ENCODE measurements at regions not wholly inside any gene's neighbourhood (a gene's known extent, or its start where the extent isn't known, plus 50 kb on each side); places are given as distances from the start of the nearest gene placed in this dataset.

DNA sequence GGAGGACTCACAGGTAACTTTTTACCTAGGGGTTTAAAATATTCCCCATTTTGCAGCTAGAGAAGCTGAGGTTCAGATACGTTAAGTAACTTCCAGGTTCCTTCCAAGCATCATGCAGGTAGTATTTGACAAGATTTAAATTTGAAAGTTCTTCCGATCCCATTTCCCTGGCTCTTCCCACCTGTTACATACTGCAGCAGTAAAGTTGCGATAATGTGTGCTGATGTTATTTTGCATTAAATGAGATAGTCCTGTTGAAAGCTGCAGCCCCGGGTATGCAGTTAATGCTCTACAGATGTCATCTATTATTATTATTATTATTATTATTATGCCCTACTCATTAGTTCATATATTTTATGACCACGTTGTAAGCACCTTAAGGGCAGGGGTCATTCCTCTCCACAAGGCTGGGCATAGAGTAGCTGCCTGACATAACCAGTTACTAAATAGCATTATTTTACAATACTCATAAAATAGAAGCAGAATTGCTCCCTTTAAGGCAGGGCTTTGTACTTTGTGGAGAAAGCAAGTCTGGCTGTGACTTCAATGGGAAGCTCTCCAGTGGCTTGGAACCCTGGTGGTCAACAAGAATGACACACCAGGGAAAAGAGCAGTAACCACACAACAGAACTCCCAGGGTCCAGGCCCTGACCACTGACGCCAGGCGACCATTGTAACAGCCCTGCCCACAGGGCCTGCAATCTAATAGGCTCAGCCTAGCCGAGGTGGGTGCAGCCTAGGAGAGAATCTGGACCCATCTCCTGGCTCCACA, 90.8 kb upstream of the CALM2 start:
- no peak for DNase-seq

DNA sequence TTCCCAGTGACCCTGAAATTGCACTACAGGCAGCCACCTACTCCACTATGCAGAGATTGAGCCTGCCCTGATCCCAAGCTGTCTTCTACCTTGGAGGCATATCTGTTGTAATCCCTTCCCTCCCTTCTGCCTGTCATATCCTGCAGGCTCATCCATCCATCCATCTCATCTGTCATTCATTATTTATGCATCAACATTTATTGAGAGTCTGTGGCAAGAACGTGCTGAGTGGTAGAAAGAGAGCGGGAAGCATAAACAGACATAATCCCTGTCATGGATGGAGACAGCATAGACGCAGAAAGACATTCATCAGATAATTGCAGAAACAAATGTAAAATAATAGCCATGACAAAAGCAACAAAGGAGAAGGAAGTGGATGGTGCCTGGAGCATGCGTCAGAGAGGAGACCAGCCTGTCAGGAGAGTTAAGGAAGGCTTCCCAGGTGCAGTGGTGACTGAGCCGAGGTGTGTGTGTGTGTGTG, 89.5 kb upstream of the CALM2 start:
- DNase-seq, result no peak

DNA sequence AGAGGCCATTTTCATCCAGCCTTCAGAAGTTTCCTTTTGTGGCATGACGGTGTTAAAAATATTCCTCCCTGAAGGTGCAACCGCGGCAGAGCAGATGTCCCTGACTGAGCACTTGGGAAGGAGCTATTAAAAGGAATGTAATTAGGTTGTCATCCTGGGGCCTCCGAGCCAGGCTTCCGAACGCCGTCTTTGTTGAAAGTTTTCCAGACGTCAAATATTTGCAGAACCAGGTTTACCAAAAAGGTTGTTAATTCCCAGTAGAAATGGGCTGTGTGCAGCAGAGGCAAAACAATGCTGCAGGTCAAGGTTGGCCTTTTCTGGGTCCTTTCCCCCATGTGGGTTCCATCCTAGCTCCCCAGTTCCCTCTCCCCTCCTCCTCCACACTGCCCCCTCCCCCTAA, 88.8 kb upstream of the CALM2 start:
- DNase-seq, result peak in 1 of 58 donors; percentile 17

DNA sequence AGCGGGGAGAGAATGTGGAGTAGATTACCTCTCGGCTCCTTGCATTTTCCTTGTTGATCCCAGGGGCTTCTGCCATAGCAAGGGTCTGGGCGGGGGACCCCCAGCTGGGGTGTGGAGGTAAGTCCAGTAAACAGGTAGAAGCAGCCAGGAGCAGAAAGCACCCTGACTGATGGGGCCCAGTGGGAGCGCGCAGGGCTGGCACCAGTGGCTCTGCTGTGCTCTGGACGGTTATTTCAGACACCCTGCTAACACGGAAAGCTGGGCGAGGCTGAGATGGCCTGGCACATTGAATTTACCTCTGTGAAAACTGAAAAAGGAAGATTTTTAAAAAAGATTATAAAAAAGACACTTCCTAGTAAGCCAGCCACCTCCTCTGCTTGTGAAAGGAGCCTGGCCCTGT, 88.4 kb upstream of the CALM2 start:
- DNase-seq, result no peak

DNA sequence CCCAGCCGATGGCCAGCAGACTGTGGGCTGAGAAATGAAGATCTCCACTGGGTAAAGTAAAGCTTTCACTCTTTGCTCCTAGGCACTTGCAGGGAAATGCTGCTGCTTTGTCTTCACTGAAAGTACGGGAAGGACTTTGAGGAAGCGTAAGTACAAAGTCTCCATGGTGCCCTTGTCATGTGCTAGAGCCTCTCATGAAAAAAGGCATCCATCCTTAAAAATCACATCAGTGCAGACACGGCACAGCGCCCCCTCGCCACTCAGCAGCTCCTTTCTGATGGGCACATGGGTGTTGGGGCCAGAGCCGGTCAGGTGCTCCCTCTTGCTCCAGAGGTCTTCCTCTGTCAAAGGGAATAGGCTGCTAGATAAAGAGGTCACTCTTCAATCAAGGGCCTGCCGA, 87.8 kb upstream of the CALM2 start:
- peak in 25 of 58 donors; percentile 9 to 64 (median 35) for DNase-seq

DNA sequence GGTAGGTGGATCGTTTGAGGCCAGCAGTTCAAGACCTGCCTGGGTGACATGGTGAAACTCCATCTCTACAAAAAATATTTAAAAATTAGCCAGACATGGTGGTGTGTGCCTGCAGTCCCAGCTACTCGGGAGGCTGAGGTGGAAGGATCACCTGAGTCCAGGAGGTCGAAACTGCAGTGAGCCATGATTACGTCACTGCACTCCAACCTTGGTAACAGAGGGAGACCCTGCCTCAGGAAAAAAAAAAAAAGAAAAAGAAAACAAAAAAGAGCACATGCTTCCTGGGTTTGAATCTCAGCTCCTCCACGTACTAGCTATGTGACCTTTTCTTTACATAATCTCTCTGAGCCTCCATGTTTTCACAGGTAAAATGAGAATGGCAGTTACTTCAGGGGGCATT, 86.3 kb upstream of the CALM2 start:
- no peak for DNase-seq

DNA sequence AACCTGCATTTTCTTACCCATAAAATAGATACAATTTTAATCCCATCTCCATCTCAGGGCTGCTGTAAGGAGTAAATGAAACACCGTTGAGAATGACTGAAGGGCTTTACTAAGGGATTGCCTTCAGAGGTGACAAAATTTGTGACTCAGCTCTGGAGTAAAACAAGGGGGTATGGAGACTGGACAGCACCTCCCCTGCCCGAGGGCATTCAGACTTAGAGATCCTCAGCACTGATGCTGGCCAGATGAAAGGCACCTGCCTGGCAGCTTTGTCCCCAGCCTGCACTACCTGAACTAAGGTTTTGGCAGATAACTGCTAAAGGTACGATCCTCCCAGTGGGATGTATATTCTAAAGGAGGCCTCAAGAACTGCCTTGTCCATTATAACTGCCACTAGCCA, 84.7 kb upstream of the CALM2 start:
- DNase-seq, result no peak

DNA sequence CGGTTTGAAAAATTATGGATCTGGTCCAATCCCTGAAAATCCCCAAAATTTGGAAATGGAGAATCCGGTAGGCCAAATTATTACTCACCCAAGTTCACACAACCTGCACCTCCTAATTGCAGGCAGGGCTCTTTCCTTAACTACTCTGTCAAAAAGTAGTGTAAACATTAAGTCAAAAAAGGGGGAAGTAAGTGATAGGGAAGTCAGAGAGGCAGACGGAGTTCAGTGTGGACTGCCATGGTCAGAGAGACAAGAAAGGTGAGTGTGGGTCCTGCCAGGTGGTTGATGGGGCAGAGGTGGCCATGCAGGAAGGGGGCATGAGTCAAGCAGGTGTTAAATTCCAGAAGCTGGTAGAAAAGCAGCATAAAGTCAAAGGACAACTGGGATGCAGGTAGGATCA, 83.5 kb upstream of the CALM2 start:
- DNase-seq, result no peak

DNA sequence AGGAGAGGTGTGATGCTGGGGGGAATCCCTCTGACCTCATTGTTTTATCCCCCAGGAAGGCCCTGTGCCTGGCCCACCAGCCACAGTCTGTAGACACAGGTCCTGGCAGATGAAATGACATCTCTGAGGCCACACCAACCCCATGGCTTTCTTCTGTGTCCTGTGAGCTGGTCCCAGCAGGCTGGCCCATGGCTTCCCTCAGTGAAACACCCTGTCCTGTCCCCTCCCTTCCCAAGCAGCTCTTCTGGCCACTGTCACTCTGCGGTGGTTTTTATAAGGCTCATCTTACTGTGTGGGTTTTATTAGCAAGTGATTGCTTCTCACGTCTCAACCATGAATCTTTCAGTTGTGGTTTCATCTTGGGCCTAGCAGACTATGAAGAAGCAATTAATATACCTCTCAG, 81.6 kb upstream of the CALM2 start:
- no peak for DNase-seq

DNA sequence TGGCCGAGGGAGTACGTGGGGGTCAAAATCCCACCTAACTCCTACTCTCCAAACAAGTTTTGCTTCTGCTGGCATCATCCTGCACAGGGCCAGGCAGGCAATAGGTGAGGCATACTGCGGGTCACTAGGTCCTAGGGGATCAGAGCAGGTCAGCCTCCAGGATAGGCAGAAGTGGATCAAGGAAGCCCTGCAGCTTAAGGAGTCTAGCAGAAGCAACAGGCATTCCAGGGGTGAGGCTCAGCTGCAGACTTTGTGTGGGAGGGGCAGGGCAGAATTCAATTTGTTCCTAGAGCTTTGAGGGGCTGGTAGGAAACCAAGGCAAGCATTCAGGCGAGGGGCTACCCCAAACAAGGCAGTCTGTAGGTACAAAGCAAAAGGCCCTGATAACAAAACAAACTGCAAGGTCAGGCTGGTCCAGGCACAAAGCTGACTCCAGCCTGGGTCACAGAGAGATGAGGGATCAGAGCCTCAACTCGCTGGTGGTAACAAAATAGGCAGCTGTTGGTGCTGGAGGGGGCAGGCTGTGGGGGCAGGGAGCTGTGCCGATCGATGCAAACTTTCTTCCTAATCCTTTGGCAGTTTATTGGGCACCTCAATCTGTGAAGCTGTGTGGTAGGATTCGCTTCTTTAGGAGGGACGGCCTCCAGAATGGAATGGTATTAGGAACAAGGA, 80.2 kb upstream of the CALM2 start:
- DNase-seq, result no peak

DNA sequence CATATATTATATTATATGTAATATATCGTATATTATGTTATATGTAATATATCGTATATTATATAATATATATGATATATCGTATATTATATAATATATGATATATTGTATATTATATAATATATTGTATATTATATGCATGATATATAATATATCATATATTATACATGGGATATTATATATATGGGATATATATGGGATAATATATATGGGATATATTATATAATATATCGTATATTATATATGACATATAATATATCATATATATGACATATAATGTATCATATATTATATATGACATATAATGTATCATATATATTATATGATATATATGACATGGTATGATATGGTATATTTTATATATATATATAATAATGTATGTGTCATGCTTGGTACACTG, 79.5 kb upstream of the CALM2 start:
- no peak for DNase-seq

DNA sequence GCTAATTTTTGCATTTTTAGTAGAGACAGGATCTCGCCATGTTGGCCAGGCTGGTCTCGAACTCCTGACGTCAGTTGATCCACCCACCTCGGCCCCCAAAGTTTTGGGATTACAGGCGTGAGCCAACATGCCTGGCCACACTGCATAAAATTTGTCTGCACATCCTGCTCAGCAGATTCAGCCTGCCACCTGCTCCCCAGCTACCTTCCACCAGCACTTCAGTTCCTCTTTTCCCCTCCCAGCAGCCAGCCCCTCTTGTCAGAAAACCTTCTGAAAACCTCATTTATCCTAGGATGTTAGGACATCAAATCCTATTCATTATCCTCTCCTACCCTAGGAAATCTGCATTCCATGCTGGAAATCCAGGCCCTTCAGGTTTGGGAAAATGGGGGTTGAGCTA, 78.2 kb upstream of the CALM2 start:
- no peak for DNase-seq

DNA sequence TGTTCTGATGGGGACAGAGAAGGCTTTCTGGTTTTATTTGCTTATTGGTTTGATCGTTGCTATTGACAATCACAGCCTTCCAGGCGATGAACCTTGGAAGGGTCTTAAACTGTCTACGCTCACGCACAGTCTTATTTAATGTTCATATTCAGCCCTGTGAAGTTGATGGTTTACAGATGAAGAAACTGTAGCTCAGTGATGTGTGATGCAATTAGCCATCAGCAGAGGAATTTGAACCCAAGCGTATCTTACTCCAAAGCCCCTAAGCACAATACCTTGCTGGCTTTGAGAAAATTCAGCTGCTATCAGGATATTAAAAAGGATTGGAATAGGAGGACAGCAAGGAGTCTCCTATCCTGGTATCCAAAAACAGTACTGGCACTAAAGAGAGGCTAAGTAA, 77.1 kb upstream of the CALM2 start:
- no peak for DNase-seq

DNA sequence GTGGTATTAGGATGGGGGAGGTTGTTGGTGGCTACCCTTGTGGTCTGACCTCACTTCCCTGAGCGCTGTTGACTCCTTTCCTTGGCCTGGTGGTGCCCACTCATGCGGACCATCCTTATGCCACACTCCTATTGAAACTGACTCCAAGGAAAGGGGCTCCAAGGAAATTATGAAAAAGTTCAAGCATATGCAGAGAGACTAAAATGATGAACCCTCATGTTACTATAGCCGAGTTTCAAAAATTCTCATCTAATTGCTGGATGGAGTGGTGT, 75.0 kb upstream of the CALM2 start:
- DNase-seq, result no peak

DNA sequence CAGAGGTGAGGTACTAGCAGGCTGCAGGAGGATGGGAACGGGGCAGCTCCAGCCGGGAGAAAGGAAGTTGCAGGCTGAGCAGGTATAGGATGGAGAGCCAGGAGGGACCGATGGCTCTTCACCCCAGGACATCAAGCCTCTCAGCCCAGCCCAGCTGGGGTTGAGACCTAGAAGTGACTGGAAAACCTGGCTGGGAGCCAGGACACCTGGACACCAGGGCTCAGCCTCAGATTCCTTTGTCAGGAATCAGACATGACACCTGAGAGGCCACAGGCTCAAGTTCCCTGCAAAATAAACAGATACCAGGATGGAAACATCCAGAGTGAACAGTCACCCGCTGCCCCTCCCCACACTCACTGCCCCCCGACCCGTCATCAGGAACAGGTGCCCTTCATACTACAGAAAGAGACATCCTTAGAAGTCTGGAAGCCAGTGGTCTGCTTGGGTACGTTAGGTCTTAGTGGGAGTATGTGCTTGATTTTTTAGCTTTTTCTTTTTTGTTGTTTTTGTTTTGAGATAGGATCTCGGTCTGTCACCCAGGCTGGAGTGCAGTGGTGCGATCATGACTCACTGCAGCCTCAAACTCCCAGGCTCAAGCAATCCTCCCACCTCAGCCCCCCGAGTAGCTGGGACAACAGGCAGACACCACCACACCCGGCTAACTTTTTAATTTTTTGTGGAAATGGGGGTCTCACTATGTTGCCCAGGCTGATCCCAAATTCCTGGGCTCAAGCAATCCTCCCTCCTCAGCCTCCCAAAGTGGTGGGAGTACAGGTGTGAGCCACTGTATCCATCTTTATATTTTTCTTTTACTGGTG, 74.5 kb upstream of the CALM2 start:
- DNase-seq, result no peak

DNA sequence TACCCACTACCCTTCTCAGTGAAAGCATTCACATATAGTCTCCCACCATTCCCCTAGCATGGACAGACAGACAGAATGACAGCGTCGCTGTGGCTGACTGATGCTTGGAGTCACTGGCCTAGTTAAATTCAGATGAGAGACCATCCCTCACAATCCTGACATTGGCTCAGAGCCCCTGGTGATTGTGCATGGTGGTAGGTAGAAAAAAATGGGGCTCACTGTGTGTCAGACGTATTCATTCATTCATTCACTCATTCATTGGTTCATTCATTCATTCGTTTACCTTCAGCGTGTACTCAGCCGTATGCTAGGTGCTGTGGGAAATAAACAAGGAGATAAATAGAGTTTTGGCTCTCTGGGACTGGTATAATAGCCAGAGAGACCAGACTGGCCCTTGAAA, 73.6 kb upstream of the CALM2 start:
- DNase-seq, result no peak

DNA sequence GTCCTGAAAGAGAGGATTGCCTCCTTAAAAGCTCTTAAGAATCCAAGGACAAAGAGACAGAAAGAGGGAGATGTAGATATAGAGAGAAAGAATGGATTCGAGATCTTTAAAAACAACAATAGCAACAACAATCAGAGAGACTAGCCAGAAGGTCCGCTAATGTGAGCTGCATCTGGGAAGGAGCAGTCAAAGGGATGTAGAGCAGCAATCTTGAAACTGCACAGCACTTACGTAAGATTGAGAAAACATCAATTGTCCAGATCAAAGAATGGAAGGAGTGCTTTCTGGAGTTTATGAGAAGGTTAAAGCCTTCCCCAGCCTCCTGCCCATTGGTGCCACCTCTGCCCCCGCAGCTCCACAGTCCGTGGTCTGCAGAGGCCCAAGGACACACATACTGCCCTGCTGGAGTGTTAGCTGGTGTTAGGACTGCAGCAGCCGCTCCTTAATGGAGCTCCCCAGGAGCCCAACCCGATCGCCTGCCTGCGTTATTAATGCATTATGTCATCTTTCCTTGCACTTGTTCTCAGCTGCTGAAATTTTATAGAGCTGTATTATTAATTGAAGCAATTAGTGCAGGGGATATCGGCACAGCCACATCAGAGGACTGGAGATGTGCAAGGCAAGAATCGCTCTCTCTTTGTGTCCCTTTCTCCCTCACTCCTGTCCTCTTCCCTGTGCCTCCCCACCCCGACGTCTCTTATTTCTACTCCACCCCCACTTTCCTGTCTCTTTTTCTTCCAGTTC, 73.0 kb upstream of the CALM2 start:
- DNase-seq, result no peak

DNA sequence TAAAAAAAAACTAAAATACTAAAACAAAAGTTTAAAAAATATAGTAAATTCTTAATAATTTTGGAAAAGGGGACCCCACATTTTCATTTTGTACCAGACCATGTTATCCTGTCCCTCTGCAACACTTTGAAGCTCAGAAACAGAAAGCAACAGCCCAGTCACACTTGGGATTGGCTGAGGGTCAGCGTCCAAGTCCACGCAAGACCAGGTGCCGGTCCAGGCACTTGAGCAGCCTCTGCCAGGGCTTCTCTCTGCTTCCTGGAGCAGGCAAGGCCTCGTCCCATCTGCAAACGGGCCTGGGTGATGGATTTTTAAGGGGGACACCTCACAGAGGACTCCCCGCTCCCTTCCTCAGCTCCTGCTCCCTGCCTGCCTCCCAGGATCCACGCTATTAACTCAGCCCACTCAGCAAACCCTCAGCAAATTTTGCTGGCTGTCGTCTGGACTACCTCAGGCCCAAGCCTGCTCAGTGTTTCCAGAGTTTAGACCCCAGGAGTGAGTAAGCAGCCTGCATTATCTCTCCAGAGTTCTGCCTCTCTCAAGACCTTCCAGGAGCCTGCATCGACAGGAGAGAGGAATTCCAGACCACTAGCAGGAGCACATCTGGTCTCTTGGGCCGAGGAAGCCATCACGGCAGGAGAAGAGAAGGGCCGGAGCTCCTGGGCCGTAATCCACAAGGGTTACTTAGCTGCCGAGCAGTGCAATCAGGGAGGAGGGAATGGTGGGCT, 67.4 kb upstream of the CALM2 start:
- DNase-seq, result no peak

DNA sequence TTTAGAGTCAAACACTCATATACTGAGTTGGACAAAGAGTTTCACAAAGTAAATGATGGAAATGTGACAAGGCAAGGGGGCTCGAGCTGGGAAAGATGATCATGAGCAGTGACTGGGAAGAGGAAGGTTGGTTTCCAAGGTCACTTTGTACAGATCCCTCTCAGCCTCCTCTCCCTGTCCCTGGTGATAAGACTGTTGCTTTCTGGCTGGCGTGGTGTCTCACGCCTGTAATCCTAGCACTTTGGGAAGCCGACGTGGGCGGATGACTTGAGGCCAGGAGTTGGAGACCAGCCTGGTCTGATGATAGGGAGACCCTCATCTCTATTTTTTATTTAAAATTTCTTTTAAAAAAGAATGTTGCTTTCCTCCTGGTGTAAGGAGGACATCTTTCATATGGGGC, 65.4 kb upstream of the CALM2 start:
- DNase-seq, result no peak

DNA sequence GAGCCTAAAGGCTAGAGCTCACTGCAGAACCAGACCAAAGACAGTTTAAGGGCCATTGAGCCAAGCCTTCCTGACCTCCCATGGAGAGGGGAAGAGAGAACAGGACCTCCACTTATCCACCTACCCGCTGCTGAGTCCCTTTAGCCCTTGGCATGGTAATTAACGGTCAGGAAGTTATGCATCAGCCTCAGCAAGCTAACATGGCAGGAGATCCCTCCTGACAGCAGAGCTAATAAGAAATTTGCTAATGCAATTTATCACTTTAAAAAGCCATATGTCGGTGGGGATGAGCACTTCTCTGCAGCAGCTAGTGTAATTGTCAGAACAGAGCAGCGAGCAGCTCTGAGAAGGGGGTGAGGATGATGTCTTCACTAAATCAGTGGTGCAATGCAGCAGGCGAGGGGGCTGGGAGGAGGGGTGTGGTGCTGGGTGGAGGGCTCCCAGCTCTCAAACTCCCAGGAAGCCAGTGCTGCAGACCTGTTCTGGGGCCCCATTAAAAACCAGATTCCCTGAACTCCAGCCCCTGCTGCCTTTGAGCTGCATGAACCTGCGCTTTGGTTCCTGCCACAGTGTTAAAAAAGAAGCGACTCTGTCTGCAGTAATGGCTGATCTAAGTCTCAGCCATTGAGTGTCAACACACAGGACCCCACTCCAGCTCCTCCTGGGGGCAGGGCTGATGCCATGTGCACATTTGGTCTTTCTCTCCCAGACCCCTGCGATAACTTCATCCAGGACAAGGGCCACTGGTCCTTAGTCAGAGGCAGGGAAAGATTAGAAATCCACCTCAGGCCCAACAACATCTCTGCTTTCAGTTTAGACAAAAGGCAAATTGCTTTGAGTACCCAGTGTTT, 63.0 kb upstream of the CALM2 start:
- peak in 1 of 58 donors; percentile 8 for DNase-seq

Measured in anterior cingulate cortex (tissue), 58 donors.